ENCODE measurements at regions not wholly inside any gene's neighbourhood (a gene's known extent, or its start where the extent isn't known, plus 50 kb on each side); places are given as distances from the start of the nearest gene placed in this dataset.
"Not testable (repeated sequence)": the region's sequence is repeated elsewhere in the genome, so short reads cannot be mapped to it uniquely, and the experiment has no call there.

- DNase-seq (ENCODE audit: low spot score), result peak; percentile 18
These were observed 515.7 kb downstream of the FRK start for GRCh38 chr6:115544765-115545671.

- no peak for DNase-seq (ENCODE audit: low spot score)
These were observed 520.4 kb downstream of the FRK start for GRCh38 chr6:115540077-115540869.

GRCh38 chr6:115539531-115539930, 521.2 kb downstream of the FRK start:
- no peak for DNase-seq (ENCODE audit: low spot score)

GRCh38 chr6:115524821-115525220, 535.9 kb downstream of the FRK start:
- DNase-seq (ENCODE audit: low spot score), result no peak

- DNase-seq (ENCODE audit: low spot score), result not testable (repeated sequence)
These were observed 538.9 kb downstream of the FRK start for GRCh38 chr6:115521747-115522146.

- DNase-seq (ENCODE audit: low spot score), result no peak
These were observed 546.0 kb downstream of the FRK start for GRCh38 chr6:115514656-115515055.

- no peak for DNase-seq (ENCODE audit: low spot score)
These were observed 547.8 kb downstream of the FRK start for GRCh38 chr6:115512923-115513322.

- no peak for DNase-seq (ENCODE audit: low spot score)
These were observed 548.9 kb downstream of the FRK start for GRCh38 chr6:115511771-115512170.

GRCh38 chr6:115502432-115502831, 558.3 kb downstream of the FRK start:
- DNase-seq (ENCODE audit: low spot score), result not testable (repeated sequence)

- DNase-seq (ENCODE audit: low spot score), result no peak
These were observed 565.5 kb downstream of the FRK start for GRCh38 chr6:115495184-115495583.

GRCh38 chr6:115487331-115487730, 573.4 kb downstream of the FRK start:
- no peak for DNase-seq (ENCODE audit: low spot score)

- DNase-seq (ENCODE audit: low spot score), result no peak
These were observed 575.3 kb downstream of the FRK start for GRCh38 chr6:115485400-115485799.

- DNase-seq (ENCODE audit: low spot score), result not testable (repeated sequence)
These were observed 580.1 kb downstream of the FRK start for GRCh38 chr6:115480543-115480942.

GRCh38 chr6:115474443-115475041, 586.1 kb downstream of the FRK start:
- DNase-seq (ENCODE audit: low spot score), result no peak

GRCh38 chr6:115468272-115469005, 592.3 kb downstream of the FRK start:
- no peak for DNase-seq (ENCODE audit: low spot score)

GRCh38 chr6:115467726-115468125, 593.0 kb downstream of the FRK start:
- no peak for DNase-seq (ENCODE audit: low spot score)

GRCh38 chr6:115460913-115461312, 599.8 kb downstream of the FRK start:
- no peak for DNase-seq (ENCODE audit: low spot score)

- no peak for DNase-seq (ENCODE audit: low spot score)
These were observed 603.8 kb downstream of the FRK start for GRCh38 chr6:115456848-115457247.

- no peak for DNase-seq (ENCODE audit: low spot score)
These were observed 616.7 kb downstream of the FRK start for GRCh38 chr6:115443825-115444478.

- no peak for DNase-seq (ENCODE audit: low spot score)
These were observed 618.4 kb downstream of the FRK start for GRCh38 chr6:115442323-115442722.

GRCh38 chr6:115441651-115442050, 619.0 kb downstream of the FRK start:
- DNase-seq (ENCODE audit: low spot score), result no peak

All from HuH-7.5 (cell line).